Suppressor macrophage (primary cell): ENCODE measurements at regions not wholly inside any gene's neighbourhood (a gene's known extent, or its start where the extent isn't known, plus 50 kb on each side); places are given as distances from the start of the nearest gene placed in this dataset.
A peak's percentile ranks its signal among the peaks of the same experiment; 100 is the strongest.

Source experiments
- DNase-seq, 4 experiments: peaks; one replicate each; pipeline ENCODE4 v3.0.0-alpha.2; 2020 to 2022

DNA sequence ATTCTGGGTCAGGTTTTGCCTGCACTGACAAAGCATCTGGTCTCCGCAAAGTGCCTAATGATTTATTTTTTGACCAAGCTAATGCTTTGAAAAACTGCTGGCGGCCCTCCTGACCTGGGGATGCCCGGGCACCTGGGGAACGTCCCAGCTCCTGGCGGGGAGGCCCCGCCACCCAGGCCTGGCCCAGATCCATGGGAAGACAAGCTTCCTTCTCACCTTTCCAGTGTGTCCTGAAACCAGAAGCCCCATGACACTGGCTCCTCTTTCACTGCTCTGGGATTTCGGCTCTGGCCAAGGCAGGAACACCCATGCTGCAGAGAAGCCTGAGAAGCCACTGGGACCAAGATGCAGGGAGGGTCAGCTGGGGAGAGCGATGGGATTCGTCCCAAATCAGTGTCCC lies 144.1 kb downstream of the SEC61B start:
- DNase-seq: no peak

- DNase-seq: peak; percentile 53 to 77 (median 68)
Observed at GRCh38 chr9:99366621-99367020, 144.5 kb downstream of the SEC61B start.

GRCh38 chr9:99368341-99369326 lies 146.6 kb downstream of the SEC61B start:
- DNase-seq: peak; percentile 82 to 92 (median 87)

DNA sequence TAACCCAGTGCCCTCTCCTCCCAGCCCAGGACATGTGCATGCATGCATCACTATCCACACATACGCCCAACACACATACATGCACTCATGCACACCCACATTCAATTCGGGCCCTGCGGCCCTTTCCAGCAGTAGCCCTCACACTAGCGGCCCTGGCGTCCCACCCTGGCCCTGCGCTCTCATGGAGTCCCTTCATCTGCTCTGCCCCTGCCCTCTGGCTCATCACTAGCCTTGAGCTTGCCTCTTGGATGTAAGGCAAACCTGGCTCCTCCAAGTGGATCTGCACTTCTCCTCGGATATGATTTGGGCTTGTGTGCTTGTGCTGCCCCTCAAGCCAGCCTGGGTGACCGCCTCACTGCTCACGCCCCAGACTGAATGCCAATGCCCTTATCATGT lies 147.2 kb downstream of the SEC61B start:
- no peak for DNase-seq

DNA sequence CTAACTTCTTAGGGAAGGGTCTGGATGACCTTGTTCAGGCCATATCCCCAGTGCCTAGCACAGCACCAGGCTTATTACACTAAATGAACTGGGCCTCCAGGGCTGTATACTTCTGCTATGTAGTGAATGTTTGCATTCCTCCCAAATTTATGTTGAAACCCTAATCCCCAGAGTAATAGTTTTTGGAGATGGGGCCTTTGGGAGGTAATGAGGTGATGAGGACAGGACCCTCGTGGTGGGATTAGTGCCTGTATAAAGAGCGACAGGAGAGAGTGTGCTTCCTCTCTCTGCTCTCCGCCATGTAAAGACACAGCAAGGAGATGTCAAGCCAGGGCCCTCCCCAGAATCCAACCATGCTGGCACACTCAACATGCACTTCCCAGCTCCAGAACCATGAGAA lies 148.3 kb downstream of the SEC61B start:
- no peak for DNase-seq

DNA sequence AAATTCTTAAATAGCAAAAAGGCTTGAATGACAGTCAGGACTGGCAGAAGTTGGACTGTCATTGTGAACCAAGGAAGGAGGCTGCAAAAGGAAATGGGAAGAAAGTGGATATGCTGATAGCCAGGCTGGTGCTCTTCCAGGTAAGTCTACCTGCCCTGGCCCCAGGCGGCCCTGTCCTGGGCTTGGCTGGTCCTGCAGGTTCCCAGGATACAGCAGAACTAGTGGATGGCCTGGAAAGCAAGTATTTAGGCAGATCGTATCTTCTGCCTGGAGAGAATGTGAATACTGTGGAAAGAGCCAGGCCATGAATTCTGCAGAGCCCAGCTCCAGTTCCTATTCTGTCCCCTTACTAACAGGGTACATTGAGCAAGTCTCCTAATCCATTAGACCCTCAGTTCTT lies 149.3 kb downstream of the SEC61B start:
- DNase-seq: no peak

DNA sequence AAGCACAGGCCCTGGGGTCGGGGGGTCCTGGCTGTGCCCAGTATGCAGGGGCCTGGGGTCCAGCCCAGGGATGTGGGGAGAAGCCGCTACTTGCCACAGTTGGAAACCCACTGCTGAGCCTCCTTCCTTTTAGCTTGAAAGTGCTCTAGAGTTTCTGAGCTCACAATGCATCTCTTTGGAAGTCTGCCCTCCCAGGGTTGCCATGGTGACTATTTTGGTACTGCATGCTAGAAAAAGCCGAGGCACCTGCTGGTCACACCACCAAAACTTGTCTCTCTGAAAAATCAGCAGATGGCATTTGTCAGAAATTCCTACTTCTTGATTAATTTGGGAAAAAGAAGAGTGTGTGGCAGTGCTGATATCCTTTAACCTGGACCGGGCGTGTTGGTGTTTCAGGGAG lies 151.8 kb downstream of the SEC61B start:
- no peak for DNase-seq

GRCh38 chr9:99374793-99375192 lies 152.7 kb downstream of the SEC61B start:
- DNase-seq: peak in 2 of 4 experiments; percentile 34 to 52

DNA sequence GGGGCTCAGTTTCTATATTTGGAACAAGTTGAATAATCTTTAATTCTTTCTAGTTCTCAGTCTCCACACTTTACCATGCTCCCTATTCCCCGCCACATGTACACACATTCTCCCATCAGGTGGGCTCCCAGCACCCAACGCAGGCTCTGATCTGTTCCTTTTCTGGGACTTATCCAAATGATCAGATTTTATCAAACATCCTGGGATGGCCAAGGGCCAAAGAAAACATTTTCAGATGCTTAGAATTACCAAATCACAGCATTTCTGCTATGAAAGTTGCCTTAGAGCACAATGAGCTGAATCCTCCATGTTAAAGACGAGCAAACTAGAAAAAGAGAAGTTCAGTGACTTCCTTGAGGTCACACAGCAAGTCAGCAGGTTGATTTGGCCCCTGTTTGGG lies 153.4 kb downstream of the SEC61B start:
- peak in 3 of 4 experiments; percentile 41 to 43 (median 41) for DNase-seq

DNA sequence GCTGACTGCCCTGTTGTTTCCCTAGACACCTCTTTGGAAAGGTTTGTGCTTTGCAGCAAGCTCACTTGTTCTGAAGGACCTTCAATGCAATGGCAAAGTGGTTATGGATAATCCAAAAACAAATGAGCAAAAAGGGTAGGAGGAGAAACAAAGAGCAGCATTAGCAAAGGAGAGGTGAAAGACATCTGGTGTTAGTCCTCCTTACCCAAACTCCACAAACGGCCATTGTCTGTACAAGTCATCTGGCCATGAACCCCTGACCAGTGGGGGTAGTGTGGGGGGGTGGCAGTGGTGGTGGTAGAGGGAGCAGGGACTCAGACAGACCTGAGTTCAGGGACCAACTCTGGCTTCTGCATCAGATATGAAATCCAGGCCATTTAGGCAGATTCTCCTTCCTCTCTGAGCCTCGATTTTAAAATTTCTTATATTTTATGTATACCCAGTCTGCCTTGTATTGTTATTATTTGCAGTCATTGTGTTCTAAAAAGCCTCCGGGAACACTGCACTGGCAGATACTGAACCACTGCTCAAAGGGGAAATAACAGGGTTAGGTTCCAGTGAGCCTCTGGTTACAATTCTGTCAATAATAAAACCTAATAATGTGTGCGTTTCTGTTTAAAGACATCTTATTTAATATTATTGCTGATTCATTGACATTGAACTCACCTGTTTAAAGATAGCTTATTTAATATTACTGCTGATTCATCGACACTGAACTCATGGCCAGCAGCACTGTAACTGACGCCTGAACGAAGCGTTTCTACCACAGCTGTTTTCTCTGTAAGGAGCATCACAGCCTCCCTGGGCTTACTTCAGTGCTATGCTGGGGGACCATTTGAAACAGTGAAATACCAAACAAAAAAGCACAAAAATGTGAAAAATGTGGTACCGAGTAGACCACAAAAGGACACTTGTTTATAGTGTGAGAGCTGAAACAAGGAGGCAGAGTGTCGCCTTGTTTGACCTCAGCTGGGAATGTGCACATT lies 156.0 kb downstream of the SEC61B start:
- no peak for DNase-seq

DNA sequence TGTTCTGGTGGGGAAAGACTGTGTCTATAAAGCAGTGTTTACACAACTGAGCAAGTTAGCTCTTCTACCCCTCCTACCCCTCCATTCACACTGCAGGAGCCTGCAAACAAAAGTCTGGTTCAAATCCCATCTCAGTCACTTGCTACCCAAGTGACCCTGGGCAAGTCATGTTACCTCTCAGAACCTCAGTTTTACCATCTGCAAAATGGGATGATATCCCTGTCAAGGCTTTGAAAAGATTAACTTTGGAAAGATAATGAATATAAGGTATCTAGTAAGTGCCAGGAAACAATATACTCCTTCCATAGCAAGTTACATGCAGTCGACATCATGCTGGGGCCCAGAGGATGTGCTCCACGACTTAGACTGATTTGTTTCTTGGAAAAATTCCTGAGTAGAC lies 161.5 kb downstream of the SEC61B start:
- DNase-seq: no peak

- no peak for DNase-seq
Observed at GRCh38 chr9:99385215-99385614, 163.1 kb downstream of the SEC61B start.

DNA sequence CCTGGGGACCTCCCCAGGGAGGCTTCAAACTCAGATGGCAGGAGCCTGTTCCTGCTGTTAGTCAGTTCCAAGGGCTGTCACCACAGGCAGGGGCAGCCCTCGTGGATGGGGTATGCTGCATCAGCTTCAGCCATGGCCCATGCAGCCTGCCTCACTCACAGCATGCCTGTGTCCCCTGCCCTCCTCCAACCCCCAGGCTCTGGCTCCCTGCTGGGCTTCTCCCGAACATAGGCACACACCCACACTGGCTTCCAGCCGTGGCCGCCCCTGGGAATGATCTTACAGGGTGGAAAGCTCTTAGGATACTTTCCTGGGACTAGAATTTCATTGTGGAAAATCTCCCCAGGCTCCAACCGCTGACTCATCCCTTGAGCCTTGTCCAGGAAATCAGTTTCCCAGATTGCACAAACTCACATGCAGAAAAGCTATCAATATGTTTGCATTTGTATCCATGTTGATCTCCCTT lies 163.8 kb downstream of the SEC61B start:
- no peak for DNase-seq

DNA sequence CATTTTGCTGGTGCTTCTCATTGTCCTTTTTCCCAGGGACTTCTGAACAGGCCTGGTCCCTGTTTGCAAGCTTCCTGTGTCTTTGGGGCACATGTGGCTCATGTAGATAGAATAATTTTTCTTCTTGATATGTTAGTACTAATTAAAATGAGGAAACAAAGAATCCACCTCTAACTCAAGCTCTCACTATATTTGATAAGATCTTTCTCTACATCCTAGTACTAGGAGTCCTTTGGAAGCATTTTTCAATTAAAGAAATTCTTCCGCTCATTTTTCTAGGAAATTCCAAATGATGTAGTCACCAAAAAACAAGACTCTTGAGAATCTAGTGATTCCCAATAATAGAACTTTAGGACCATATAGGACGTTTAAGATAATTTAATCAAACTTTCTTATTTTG lies 165.3 kb downstream of the SEC61B start:
- no peak for DNase-seq

DNA sequence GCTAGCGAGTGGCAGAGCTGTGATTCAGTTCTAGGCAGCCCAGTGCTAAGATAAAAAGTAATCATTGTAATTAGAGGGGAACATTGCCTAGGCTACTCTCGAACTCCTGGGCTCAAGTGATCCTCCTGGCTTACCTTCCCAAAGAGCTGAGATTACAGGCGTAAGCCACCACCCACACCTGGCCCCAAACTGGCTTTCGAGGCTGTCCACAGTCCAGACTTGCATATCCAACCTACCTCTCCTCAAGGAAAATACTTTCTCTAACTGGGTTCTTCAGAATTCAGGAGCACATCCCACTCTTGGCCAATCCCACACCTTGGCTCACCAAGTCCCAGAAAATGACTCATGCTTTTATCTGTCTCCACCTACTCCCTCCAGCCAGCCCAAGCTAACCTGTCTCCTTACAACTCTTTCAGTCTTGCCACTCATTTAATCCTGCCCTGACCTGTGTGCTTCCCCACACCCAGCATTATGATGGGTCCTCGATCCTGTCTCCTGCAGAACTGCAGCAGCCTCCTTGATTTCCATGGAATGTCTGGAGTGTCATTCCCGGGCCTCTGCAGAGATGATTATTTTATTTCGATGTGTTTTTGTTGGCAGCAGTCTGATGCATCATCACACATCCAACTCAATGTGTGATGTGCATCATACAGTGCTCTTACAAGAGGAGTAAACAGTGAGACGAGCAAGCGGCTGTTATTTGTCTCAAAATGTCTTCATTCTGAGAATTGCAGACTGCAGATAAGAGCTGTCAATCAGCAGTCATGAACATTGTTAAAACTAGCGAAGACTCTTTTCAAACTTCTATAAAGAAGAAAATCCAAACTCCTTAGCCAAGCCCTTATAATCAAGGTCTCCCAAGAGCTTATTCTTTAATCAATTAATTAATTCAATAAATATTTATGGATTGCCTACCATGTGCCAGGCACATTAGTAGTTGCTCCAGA lies 167.3 kb downstream of the SEC61B start:
- DNase-seq: no peak

- no peak for DNase-seq
Observed at GRCh38 chr9:99391937-99392594, 170.0 kb downstream of the SEC61B start.

DNA sequence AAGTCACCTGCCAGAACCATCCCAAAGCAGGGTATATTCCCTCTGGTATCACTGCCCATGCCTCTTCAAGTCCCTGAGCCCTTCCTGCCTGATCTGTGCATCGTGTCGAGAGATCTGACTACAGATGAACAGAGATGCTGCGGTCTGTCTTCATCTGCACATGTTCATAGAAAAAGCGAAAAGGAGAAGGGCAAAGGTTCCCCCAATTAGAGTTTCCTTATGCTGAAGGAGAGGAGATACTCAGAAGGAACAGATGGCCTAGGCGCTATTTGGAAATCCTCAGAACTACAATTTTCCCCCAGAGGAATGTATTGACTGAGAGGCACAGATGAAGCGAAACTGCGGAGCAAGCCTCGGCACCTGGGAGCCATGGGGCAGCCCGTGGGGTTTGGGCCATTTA lies 170.9 kb downstream of the SEC61B start:
- DNase-seq: no peak

DNA sequence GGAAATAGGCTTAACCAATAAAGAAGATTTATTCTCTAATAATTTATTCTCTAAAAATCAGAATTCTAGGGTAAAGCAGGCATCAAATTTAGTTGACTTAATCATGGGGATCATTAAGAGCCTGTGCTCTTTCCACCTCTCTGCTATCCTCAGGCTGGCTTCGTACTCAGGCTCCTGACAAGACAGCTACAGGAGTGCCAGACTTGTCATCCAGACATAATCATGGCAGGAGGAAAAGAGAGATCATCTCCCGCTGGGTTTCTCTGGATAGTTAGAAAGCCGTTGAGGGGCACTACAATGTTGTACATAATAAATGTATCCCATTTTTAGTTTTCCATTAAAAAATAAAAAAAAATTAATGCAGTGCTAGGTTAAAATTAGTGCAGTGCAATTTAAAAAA lies 171.9 kb downstream of the SEC61B start:
- DNase-seq: no peak

DNA sequence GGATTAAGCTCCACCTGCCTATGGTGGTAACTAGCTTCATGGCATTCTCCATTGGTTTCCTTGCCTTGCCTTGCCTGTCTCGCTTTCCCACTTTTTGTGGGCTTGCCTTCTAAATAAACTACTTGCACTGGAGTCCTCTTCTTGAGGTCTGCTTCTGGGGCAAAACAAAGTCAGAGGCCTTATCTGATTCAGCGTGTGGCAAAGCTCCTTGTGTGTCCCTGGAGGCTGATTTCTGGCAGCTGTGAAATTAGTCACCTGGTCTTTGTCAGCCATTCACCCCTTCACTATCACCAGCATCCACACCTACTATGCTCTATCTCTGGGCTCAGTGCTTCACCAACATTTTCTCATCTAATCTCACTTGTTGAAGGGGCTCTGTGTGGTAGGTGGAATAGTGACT lies 176.2 kb downstream of the SEC61B start:
- DNase-seq: no peak

DNA sequence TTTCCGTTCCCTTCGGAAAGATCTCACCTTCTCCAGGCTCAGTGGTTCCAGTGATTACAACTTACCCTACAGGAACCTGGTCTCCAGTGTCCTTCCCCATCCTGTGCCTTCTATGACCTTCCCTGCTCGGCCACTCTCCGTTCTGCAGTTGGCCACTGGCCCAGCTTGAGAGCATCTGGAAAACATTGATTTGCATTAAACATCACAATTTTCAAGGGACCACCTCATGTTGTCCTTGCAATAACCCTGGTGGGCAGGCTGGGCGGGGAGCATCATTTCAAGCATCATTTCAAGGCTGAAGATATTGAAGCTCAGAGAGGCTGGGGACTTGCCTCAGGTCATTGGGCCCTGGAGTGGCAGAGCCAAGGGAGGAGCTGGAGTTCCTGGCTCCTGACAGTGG lies 177.4 kb downstream of the SEC61B start:
- no peak for DNase-seq

DNA sequence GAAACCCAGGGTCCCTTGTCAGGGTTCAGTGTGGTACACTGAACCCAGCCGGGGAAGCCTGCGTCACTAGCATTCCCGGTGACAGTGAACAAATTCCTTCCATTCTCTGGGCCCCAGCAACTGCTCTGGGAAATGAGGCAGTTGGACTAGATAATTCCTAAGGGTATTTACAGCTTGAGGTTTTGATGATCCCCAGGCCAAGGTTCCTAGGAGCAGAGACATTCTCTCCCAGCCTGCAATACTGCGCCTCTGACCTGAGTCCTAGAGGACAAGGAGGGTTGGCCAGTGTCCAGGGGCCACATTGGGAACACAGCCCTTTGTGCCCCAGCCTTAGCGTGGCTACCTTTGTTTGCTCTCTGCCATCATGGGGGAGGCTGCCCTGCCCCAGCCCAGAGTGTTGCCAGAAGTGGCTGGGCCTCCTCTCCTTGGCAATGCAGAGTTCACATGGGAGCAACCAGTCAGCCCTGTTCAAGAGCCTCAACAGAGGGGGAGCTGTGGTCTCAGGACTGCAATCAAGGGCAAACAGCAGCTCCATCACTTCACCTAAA lies 178.2 kb downstream of the SEC61B start:
- no peak for DNase-seq
